SH-SY5Y (cell line): ENCODE measurements at regions not wholly inside any gene's neighbourhood (a gene's known extent, or its start where the extent isn't known, plus 50 kb on each side); places are given as distances from the start of the nearest gene placed in this dataset.

ENCODE experiments used
- GATA2 ChIP-seq: IDR thresholded peaks from 2 replicates; pipeline ENCODE4 v1.6.1; 2011; ENCODE audit warnings: mild to moderate bottlenecking, low read depth, low read length
- GATA3 ChIP-seq: IDR thresholded peaks from 2 replicates; pipeline ENCODE4 v1.6.1; 2011; ENCODE audit warnings: low read depth, mild to moderate bottlenecking, low read length, moderate library complexity

DNA sequence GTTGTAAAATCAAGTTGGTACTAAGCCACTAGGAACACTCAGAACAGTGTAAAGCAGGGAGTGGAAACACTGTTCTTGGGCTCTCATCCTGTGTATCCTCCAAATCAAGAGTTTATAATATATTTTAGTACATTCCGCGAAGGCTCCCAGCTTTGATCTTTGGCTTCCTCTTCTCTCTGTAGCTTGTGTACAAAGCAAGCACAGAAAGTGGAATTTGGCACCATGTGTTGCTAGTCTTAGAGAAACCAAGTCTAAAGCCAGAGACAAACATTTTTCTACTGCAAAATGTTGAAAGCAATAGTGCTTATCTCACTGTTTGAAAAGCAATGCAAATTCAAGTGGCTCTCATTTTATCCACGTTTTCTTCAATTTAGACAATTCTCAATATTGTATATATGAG, 1893.3 kb upstream of the WWC1 start:
- TF ChIP-seq GATA3 (no peak), GATA2 (no peak)
